VCaP (cell line): ENCODE measurements at regions not wholly inside any gene's neighbourhood (a gene's known extent, or its start where the extent isn't known, plus 50 kb on each side); places are given as distances from the start of the nearest gene placed in this dataset.

ENCODE experiments used
- H3K27ac ChIP-seq: fragments of 450-650 bp; 2 replicates; pipeline ENCODE4 v1.5.1; 2017
- TF ChIP-seq, protein P1 (sequence below): fragments of 450-650 bp; conservative IDR thresholded peaks from 2 replicates; pipeline ENCODE4 v1.5.1; 2017; ENCODE audit warnings: mild to moderate bottlenecking, moderate library complexity

DNA sequence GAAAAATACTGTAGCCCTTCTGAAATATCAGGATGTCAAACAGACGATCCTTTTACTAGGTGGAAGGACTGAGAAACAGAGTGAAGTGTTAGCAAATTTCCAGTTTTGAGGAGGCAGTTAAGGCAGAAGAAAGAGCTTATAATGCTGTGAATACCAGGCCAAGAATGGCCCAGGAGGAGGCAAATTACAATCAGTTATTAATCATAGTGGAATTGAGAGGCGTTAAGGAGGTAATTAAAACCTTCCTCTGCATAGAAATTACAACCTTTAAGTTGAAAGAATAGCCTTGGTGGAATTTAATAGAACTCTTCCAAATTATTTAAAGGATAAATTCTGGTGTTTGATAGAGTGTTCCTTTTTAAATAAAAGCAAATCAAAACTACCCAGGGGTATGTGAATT is 590.9 kb upstream of the SEL1L start:
- TF ChIP-seq, protein P1, sequence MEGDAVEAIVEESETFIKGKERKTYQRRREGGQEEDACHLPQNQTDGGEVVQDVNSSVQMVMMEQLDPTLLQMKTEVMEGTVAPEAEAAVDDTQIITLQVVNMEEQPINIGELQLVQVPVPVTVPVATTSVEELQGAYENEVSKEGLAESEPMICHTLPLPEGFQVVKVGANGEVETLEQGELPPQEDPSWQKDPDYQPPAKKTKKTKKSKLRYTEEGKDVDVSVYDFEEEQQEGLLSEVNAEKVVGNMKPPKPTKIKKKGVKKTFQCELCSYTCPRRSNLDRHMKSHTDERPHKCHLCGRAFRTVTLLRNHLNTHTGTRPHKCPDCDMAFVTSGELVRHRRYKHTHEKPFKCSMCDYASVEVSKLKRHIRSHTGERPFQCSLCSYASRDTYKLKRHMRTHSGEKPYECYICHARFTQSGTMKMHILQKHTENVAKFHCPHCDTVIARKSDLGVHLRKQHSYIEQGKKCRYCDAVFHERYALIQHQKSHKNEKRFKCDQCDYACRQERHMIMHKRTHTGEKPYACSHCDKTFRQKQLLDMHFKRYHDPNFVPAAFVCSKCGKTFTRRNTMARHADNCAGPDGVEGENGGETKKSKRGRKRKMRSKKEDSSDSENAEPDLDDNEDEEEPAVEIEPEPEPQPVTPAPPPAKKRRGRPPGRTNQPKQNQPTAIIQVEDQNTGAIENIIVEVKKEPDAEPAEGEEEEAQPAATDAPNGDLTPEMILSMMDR, result no peak
- no peak overlapping the region for H3K27ac ChIP-seq

GRCh38 chr14:82126006-82126405 is 592.4 kb upstream of the SEL1L start:
- H3K27ac ChIP-seq, result no peak overlapping the region
- TF ChIP-seq, protein P1, result no peak

- H3K27ac ChIP-seq, result no peak overlapping the region
- TF ChIP-seq, protein P1, result no peak
These were observed 600.8 kb upstream of the SEL1L start for GRCh38 chr14:82134411-82134810.

GRCh38 chr14:82138431-82138830 is 604.8 kb upstream of the SEL1L start:
- TF ChIP-seq, protein P1, result no peak
- no peak overlapping the region for H3K27ac ChIP-seq

DNA sequence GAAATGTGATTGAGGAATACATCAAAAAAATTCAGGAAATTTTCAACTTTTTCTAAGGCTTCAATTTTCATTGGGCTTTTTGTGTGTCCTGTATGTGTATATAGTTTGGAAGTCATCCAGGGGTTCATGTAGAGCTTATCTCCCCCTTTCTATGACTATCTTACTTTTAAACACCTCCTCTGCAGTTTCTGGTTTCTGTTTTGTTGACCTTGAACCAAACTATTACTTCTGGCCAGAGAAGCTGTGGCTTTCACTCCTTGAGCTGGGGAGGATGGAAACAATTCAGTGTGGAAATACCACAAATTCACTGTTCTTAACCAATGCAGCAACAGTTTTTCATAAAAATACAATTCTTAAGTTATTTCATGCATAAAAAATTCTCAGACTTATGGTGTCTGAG is 613.2 kb upstream of the SEL1L start:
- no peak overlapping the region for H3K27ac ChIP-seq
- TF ChIP-seq, protein P1, result no peak

DNA sequence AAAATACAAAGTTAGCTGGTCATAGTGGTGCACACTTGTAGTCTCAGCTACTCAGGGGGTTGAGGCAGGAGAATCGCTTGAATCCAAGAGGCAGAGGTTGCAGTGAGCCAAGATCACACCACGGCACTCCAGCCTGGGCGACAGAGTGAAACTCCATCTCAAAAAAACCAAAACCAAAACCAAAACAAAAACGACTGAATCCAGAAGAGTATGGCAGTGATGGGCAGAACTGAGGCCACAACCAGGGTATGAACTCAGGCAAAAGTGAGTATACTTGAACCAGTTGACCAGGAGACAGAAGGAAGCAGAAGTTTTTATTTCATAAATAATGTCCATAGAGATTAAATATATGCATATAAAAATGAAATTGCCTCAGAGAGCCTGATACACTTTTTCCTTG is 620.0 kb upstream of the SEL1L start:
- H3K27ac ChIP-seq, result no peak overlapping the region
- TF ChIP-seq, protein P1, result no peak

- no peak overlapping the region for H3K27ac ChIP-seq
- TF ChIP-seq, protein P1, result no peak
These were observed 626.0 kb upstream of the SEL1L start for GRCh38 chr14:82159624-82160023.

DNA sequence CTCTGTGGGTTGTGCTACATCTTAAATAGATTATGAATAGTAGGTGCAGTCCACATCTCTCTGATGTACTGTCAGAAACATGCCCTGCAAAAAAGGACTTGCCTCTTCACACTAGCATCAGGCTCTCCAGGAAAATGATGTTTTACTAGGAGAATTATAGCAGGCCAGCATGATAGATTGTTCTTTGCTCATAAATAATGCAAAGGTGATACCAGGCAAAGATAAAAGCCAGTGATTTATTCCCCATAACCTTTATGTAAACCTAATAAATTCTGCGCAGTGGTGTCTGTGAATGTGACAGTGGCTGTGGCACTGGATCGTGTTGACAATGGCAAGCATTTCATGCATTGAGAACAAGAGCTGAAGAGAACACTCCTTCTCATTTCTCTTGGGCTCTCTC is 646.5 kb upstream of the SEL1L start:
- H3K27ac ChIP-seq, result no peak overlapping the region
- TF ChIP-seq, protein P1, result no peak
